Liver (tissue), 3 donors: ENCODE measurements at regions not wholly inside any gene's neighbourhood (a gene's known extent, or its start where the extent isn't known, plus 50 kb on each side); places are given as distances from the start of the nearest gene placed in this dataset.

Source experiments
- ATF3 ChIP-seq: IDR thresholded peaks from 2 replicates; pipeline ENCODE4 v1.6.1; 2016; ENCODE audit warnings: antibody characterized with exemption
- CTCF ChIP-seq: fragments of 150-350 bp; IDR thresholded peaks from 2 replicates; pipeline ENCODE4 v1.5.1; 2017; ENCODE audit warnings: improper control_type of control experiment, low read depth, low read length; ENCODE audit not compliant: missing input control
- EGR1 ChIP-seq, 2 donors: IDR thresholded peaks; 2 replicates each; pipeline ENCODE4 v1.6.1; 2016 to 2018; ENCODE audit warnings: antibody characterized with exemption in 2 of 2, low read depth in 2 of 2
- FOXA1 ChIP-seq: IDR thresholded peaks from 2 replicates; pipeline ENCODE4 v1.6.1; 2016; ENCODE audit warnings: antibody characterized with exemption
- GABPA ChIP-seq, 2 donors: IDR thresholded peaks in 1 of 2; conservative IDR thresholded peaks in 1 of 2; 2 replicates each; pipeline ENCODE4 v1.6.1; 2016; ENCODE audit warnings: antibody characterized with exemption in 2 of 2, mild to moderate bottlenecking in 1 of 2, moderate library complexity in 1 of 2
- MAX ChIP-seq: IDR thresholded peaks from 2 replicates; pipeline ENCODE4 v1.6.1; 2016; ENCODE audit warnings: antibody characterized with exemption
- NR2F2 ChIP-seq: IDR thresholded peaks from 2 replicates; pipeline ENCODE4 v1.6.1; 2016; ENCODE audit warnings: antibody characterized with exemption
- RAD21 ChIP-seq, 2 donors: IDR thresholded peaks; 2 replicates each; pipeline ENCODE4 v1.6.1; 2016; ENCODE audit warnings: antibody characterized with exemption in 2 of 2, mild to moderate bottlenecking in 2 of 2
- REST ChIP-seq: IDR thresholded peaks from 2 replicates; pipeline ENCODE4 v1.6.1; 2016; ENCODE audit warnings: antibody characterized with exemption, mild to moderate bottlenecking
- RXRA ChIP-seq, 2 donors: IDR thresholded peaks; 2 replicates each; pipeline ENCODE4 v1.6.1; 2017 to 2018; ENCODE audit warnings: antibody characterized with exemption in 2 of 2, mild to moderate bottlenecking in 1 of 2
- TAF1 ChIP-seq: conservative IDR thresholded peaks from 2 replicates; pipeline ENCODE4 v1.6.1; 2016; ENCODE audit warnings: antibody characterized with exemption, mild to moderate bottlenecking
- YY1 ChIP-seq: IDR thresholded peaks from 2 replicates; pipeline ENCODE4 v1.6.1; 2016; ENCODE audit warnings: antibody characterized with exemption, mild to moderate bottlenecking
- ZBTB33 ChIP-seq: IDR thresholded peaks from 2 replicates; pipeline ENCODE4 v1.6.1; 2016; ENCODE audit warnings: antibody characterized with exemption
- donor health status: healthy.
- donor health status: healthy.

GRCh38 chr13:104318121-104318520 is 1251.9 kb upstream of the SLC10A2 start:
- TF ChIP-seq GABPA (IDR thresholded peaks at IDR 0.05 in 1 of 2, conservative IDR thresholded peaks at IDR 0.05 in 1 of 2): no peak
- TF ChIP-seq TAF1: no peak
- no peak for TF ChIP-seq CTCF
- no peak for TF ChIP-seq REST
- TF ChIP-seq EGR1 (IDR thresholded peaks at IDR 0.05; ENCODE audit: low read depth in 2 of 2): no peak
- no peak for TF ChIP-seq ATF3
- TF ChIP-seq YY1: no peak
- no peak for TF ChIP-seq NR2F2
- no peak for TF ChIP-seq RXRA (IDR thresholded peaks at IDR 0.05)
- no peak for TF ChIP-seq RAD21 (IDR thresholded peaks at IDR 0.05)
- no peak for TF ChIP-seq MAX
- TF ChIP-seq FOXA1: no peak
- no peak for TF ChIP-seq ZBTB33
